HCEC 1CT (cell line): ENCODE measurements at regions not wholly inside any gene's neighbourhood (a gene's known extent, or its start where the extent isn't known, plus 50 kb on each side); places are given as distances from the start of the nearest gene placed in this dataset.
A peak's percentile ranks its signal among the peaks of the same experiment; 100 is the strongest.

Experiments used
- DNase-seq: peaks from one replicate; pipeline ENCODE4 v3.0.0-alpha.2; 2017

DNA sequence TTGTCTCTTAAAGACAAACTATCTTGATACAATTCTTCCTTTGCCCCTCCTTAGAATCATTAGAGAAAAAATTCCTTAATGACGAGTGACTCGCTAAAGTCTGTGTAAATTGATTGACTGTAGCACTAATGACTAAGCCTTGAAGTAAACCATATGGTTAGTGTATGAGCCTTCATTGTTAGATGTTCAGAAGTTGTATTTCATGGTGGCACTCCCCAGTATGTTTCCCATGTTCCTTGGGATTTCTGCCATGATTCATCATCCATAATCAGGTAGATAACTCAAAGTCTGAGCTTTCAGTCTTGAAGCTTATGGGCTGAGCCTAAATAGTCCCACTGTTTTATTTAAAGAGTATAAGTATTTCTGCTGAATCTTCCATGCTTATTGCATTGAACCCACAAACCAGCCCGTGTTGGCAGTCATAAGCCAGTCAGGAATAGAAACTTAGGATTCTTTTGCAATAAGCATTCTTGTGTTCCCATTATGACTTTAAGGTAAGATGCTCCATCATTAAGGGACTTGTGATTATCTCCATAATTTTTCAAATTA lies 371.2 kb upstream of the RARB start:
- no peak for DNase-seq

DNA sequence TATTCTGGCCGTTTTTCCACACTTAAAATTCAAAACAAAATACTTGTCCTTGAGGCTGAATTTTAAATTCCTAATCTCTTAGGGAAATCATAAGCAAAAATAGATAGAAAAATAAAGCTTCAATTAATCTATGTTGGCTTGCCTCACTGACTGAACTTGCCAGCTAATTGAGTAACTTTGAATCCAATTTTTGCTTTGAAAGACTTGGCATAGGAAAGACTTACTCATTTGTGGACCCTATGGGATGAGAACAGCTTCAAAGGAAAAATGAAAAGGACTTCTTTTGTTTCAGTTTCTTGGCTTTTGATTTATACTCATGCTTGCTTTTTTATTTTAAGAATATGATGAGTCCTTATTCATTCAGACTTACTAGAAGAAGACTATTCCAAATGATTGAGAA lies 370.7 kb upstream of the RARB start:
- no peak for DNase-seq

DNA sequence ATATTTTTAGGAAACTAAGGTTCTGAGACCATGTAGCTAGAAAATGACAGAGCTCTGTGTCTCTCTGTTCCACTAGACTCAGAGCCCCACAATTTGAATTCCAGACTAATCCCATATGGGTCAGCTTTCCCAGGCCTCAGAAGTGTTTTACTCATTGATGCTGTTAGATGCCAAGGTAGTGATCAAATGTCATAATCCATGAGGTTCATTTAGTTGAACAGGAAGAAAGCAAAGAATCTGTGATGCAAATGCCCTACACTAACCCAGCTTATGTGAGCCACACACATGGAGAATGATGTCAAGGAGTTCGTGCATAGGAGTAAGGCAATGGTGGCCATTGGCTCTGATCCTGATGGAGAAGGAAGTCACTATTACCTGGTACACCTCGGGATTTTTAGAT lies 363.4 kb upstream of the RARB start:
- DNase-seq, result no peak

DNA sequence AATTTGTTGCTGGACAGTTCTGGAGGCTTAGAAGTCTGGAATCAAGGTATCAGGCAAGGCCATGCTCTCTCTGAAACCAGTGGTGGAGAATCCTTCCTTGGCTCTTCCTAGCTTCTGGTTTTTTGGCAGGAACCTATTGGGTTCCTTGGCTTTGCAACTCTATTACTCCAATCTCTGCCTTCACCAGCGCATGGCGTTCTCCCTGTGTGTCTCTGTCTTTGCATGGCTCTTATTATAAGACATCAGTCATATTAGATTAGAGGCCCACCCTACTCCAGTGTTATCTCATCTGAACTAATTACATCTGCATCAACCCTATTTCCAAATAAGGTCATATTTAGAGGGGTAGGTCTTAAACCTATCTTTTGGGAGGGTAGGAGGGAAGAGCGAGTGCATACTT lies 358.1 kb upstream of the RARB start:
- DNase-seq, result no peak

DNA sequence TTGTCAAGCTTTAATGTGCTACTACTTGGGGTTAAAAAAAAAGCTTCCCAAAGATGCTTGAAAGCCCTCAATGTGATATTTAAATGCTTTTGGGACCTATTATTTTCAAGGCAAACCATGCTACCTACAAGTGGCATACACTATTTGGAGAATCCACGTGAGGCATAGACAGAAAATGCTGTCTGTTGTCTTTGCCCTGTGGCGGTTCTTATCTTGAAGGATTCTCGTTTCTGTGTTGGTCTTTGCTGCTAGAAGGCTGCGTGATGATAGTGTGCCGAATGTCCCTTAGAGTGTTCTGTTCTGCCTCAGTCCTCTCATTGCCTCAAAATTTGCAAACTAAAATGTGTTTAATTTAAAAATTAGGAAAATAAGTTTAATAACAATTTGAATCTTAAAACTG lies 356.2 kb upstream of the RARB start:
- DNase-seq, result no peak

DNA sequence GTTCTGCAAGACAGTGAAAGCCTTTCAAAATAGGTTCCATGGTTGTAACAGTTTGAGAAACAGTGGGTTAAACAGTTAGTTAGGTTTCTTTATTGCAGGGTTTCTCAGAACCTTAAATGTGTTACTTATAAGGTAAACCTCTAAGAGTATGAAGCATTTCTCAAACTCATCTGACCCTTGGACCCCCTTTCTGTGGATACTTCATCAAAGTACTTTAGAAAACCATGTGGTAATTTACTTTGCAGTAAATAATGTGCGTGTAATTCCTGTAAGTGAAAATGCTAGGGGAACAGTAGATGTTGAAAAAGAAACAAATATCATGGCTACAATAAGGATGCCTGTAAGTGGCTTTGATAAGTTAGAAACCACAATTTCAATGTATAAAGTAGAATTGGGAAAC lies 354.6 kb upstream of the RARB start:
- DNase-seq, result no peak

DNA sequence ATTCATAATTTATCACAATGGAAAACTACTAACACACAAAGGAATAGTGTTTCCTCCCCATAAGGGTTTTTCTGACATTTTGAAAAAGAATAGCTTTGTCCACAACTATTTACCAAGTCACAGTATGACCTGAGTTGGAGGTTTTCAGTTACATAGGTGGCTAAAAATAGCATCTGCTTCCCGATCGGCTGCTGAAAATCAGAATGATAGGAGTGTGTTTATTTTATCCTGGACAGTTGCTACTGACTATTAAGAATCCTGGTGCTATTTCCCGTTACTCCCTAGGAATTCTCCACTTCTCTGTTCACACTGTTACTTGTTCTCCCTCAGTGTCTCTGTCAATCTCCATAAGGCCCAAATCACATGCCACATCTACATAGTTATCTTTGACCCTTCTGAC lies 353.9 kb upstream of the RARB start:
- no peak for DNase-seq

DNA sequence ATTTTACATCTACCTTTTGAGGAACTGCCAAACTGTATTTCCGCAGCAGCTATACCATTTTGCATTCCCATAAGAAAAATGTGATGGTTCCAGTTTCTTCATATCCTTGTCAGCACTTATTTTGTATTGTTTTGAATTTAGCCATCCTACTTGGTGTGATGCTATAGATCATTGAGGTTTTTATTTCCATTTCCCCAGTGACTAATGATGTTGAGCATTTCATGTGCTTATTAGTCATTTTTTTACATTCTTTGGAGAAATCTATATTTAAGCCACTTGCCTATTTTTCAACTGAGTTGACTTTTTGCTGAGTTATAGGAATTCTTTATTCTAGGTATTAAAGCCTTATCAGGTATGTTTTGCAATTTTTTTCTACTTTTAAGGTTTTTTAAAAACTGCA lies 347.6 kb upstream of the RARB start:
- DNase-seq, result peak; percentile 3

DNA sequence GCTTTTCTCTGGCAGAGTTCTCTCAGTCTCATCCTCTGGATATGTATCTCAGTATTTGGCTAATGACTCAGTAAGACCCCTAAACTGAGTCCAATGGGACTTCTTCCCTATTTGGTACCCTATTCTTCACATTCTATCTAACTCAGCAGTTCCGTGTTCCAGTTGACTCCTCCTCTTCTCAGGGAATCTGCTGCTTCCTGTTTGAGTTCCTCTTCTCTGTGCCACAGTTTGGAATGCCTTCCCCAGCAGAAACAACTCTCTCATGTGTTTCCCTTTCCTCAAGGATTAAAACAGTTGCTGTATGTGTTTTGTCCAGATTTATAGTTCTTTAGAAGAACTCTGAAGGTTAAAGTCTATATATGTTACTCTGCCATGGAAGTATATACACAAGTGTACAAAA lies 344.0 kb upstream of the RARB start:
- no peak for DNase-seq

DNA sequence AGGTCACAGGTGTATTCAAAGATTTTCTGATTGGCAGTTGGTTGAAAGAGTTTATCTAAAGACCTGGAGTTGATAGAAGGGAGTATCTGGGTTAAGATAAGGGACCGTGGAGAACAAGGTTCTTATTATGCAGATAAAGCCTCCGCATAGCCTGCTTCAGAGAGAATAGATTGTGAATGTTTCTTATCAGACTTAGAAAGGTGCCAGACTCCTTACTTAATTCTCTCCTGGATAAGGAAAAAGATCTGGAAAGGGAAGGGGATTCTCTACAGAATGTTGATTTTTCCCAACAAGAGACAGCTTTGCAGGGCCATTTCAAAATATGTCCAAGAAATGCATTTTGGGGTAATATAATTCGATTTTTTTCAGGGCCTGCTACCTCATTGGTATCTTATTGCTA lies 341.3 kb upstream of the RARB start:
- no peak for DNase-seq

DNA sequence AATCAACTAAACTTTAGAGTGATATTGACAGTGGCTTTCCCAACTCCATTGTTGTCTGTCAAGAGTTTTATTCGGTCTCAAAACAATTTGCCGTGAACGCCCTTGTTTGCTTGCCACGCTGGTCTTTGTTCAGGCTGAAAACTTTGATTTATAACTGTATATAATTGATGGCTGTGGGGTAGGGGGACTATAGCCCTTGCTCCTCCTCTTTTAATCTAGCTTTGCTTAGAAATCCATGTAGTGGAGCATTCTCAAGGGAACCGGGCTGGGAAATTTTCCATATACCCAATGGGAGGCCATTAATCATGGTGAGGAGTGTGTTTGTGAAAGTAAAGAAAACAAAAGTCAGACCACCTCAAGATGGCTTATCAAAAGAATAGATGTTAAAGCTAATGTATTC lies 339.8 kb upstream of the RARB start:
- no peak for DNase-seq

DNA sequence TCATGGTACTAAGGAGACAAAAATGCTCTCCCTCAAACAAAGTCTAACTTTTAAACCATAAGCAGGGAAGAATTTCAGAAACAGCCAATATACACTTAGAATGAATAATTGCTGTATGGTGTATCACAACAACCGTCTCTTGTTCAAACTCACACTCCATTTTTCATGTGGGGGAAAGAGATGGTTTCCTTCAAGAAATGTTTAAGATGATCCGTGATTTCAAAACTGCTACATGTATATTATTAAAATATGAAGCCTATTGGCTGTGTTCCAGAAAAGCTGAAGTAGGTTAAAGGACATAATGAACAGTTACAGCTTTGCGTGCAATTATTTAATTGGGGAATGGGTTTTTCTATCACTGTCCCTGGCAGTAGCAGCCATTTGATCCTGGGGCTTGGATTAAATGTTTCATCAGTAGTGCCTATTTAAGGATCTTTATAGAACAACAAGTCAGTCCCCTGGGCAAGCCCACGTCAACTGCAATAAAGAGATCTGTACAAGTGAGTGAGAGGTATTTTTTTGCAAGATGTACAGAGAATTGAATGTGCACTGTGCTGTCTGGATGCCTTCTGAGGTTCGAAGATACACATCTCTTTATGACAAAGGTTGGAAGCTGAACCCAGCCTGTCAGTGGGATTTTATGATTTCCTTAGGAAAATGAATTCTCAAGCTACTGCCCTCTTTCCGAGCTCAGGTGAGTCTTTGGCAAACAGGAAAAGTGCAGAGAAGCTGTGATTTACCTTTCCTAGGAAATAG lies 337.2 kb upstream of the RARB start:
- DNase-seq, result no peak

DNA sequence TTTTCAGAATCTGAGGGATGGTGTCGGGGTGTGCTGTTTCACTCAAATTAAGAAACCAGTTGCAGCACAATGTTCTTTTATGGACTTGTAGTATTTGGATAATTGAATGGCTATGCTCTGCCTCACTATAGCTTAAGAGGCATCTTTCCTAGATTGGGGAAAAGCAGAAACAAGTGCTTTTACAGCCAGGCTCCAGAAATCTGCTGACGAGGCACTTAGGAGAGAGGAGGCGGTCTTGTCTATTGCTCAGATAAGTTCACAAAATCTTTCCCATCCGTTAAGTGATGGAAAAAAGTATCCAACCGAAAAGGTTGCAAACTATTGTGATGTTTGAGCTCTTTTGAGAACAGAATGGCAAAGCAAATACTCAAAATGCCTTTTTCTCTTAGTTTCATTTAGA lies 336.1 kb upstream of the RARB start:
- no peak for DNase-seq

DNA sequence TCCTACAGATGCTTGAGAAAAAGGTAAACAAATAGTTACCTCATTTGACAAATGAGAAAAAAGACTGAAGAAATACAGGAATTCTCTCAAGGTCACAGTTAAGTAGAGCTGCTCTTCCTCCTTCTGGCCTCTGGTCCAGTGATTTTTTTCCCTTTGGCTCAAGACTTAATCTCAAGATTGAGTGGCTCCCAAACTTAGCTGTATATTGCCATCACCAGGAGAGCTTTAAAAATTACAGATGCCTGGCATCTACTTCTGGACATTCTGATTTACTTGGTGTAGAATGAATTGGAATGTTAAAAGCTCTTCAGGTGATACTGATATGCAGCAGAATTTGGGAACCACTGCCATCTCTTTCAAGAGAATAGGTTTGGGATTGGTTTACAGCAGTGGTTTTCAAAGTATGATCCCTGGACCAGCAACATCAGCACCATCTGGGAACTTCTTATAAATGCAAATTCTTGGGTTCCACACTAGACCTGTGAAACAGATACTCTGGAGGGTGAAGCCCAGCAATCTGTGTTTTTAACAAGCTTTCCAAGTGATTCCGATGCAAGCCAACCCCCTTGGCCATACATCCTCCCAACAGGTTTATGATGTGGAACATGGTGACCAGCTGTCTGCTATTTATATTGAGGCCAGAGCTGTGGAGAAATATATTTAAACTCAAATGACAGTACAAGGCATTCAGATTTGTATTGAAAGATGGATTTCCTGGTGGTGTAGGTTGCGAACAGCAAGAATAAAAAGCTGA lies 333.0 kb upstream of the RARB start:
- no peak for DNase-seq

DNA sequence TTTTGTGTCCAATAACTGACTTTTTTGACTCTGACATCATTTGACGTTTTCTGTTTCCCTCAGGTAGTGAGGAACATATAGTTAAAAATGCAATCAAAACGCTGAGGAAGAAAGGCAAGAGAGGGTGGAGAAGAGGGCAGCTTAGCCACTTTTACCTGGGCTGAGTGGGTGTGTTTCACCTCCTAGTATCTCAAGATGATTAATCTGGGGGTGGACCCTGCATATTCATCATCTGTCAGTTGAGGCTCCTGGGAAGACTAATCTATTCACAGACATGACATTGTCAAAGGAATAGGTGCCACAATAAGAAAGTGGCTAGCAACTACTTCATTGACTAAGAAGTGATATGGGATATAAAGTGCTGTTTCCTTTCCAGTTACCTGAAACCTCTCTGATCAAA lies 331.5 kb upstream of the RARB start:
- no peak for DNase-seq

DNA sequence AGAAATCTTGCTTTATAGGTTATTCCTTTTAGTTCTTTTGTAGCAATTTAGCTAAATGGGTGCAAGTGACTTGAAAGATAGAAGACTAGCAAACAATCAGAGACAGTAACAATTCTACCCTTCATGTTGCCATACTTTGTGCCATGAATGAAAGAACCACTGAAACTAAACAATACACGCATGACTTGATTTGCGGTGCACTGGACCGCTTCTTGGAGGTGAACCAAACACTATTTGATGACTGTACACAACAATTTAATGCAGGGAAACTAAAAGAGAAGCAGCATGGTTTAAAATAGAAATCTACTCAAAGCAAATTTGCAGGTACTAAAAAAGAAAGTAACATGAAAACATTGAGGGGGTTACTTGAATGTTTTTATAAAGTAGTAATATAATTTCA lies 331.0 kb upstream of the RARB start:
- DNase-seq, result no peak

DNA sequence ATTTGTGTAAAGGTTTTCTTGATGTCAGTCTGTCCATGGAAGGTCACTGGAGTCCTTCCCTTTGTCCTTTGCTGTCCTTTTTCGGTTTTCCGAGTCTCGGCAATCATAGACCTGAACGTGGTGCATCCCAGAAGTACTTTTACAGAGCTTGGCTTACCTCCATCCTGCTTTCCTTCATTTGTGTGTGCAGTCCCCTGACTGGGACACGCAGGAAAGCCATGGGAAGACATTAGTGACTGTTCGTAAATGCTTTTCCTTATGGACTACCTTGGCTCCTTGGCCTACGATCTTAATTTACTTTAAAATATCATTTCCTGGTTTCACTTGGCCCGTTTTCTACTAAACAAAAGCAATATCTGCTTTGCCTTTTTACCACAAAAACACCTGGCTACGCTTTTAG lies 328.4 kb upstream of the RARB start:
- DNase-seq, result no peak

DNA sequence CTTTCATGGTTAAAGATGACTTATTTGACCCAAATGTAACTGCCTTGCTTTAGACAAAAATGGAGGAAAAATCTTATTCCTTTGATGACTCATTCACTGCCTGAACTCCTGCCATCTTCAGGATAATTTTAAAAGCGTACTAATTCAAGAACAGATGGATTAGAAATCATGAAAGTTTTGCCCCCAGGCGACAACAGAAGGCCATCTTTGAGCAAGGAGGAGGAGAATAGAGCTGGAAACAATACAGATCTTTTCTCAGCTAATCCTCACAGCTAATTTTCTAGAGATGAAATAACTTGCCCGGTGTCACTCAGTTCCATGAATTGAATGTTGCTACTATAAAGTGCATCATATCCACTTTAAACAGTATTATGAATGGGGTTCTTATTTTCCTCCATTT lies 324.7 kb upstream of the RARB start:
- no peak for DNase-seq

DNA sequence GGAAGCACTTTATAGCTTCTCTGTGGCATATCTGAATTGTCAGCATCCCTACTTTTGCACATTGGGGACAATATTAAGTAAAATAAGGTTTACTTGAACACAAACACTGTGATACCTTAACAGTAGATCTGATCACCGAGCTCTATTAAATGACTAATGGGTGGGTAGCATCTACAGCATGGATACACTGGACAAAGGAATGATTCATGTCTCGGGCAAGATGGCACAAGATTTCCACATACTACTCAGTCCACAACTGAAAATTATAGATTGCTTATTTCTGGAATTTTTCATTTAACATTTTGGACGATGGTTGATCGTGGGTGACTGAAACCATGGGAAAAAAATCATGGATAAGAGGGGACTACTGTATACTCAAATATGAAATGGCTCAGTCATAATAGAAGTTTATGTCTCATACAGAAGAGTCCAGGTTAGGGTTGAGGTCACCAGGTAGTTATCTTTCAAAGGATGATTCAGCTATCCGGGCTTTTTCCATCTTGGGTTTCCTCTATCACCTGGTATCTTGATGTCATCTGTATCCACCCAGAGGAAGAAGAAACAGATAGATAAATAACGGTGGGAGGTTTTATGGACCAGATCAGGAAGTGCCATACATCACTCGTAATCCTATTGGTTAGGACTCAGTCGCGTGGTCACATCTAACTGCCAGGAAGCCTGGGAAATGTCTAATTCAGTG lies 320.0 kb upstream of the RARB start:
- DNase-seq, result no peak

DNA sequence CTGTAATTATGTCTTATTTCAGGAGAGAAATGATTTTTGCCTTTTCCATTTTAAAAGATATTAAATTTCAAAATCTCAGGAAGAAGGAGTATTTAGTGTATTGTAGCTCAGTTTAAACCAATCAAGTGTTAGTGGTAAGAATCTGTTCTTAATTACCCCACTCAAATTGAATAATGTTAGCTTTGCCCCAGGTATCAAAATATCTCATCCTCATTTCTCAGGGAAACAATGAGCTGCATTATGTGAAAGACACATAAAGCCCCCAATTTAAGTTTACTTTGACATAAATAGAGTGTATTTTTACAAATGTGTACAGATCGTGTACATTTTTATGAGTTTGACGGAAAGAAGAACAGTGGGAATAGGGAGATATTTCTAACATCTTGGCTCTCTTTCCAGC lies 317.4 kb upstream of the RARB start:
- no peak for DNase-seq

DNA sequence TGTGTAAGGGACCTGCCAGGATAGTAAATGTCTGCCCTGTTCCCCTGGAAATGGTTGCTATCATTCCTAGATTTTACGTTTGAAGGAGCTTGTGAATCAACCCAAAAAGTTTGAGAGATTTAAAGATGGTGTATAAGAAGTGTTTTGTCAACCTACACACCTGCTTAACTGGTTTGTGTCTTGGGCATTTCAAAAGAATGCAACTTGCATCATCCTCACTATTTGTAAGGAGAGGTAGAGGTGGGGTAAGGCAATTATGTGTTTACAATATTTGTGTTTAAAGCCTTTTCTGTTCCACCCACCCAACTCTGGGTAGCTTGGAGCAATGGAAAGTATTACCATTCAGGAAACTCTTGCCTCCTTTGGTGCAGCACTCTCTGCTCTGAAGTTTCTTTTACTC lies 314.2 kb upstream of the RARB start:
- DNase-seq, result no peak

DNA sequence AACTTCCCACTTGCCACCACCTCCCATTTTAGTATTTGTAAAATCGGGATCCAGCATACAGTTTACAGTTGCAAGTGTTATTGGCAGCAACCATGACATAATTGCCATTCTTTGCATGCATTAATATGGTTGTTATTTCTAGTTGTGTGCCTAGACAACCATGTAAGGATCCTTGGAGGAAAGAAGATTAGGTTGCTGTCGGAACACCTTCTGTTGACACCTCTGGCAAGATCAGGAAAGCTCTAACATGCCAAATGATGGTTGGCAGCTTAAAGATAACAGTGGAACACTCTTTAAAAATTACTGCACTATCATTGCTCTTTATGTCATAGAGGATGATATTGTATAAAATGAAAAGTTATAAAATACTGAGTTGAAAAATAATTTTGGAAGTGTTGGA lies 313.5 kb upstream of the RARB start:
- DNase-seq, result no peak

DNA sequence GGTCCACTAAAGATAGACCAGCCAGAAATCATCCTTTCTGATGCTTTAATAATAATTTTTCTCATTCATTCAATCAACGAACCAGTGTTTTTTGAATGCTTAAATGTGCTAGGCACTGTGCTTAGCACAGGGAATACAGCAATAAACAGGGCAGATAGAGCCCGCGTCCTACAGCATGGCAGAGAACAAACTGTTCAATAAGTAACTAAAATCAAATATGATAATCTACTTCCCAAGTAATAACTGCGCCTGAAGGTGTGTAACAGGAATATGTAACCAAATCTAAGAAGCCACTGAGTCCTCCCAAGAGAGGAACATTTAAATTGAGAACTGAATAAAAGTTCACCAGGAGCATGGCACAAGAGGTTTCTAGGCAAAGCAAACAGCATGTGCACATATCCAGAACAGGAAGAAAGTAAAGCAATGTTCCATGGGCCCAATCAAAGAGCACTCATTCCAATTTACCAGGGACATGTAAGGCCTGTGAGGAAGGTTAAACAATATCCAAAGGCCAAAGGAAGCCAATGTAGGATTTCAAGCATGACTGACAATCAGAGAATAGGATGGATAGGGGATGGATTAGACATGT lies 311.0 kb upstream of the RARB start:
- no peak for DNase-seq

DNA sequence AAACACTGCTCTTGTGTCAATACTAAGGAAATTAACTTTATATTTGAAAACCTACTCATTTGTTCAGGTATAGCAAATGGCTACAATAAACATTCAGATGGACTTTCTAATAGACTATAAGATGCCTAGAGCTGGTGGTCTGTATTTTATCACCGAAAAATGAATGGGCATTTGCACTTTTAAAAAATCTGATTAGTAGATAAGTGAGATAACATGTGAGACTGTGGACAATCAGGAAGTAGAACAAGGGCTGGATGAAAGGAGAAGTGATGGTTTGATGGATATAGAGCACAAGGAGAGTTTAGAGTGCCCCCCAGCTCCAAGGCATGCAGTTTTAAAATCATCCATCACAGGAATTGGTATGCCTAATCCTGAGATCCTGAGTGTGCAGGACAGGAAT lies 308.4 kb upstream of the RARB start:
- no peak for DNase-seq
